Coronary artery (tissue), 2 donors: ENCODE measurements at regions not wholly inside any gene's neighbourhood (a gene's known extent, or its start where the extent isn't known, plus 50 kb on each side); places are given as distances from the start of the nearest gene placed in this dataset.

ENCODE experiments used
- DNase-seq: peaks from one replicate; pipeline ENCODE4 v3.0.0-alpha.2; 2017; ENCODE audit warnings: low spot score
- H3K27ac ChIP-seq, 2 donors: fragments of 200-600 bp; sonication (generic); one replicate each; pipeline ENCODE4 v1.5.1; 2016 to 2019
- H3K4me3 ChIP-seq: fragments of 200-600 bp; sonication (generic); 2 replicates; pipeline ENCODE4 v1.5.1; 2016; ENCODE audit warnings: mild to moderate bottlenecking, moderate library complexity
- CTCF ChIP-seq: fragments of 200-600 bp; sonication (generic); IDR thresholded peaks from one replicate; pipeline ENCODE4 v1.5.1; 2019; ENCODE audit warnings: antibody characterized with exemption

GRCh38 chr12:102748704-102749103, 168.3 kb downstream of the PAH start:
- H3K27ac ChIP-seq, result no peak overlapping the region
- no peak overlapping the region for H3K4me3 ChIP-seq
- DNase-seq, result no peak
- no peak for TF ChIP-seq CTCF

GRCh38 chr12:102746963-102747362, 170.1 kb downstream of the PAH start:
- no peak for DNase-seq
- TF ChIP-seq CTCF, result no peak
- Histone ChIP-seq H3K4me3 (no peak overlapping the region), H3K27ac (peak overlapping the region in 1 of 2 donors; percentile 6)

GRCh38 chr12:102745971-102746600, 171.0 kb downstream of the PAH start:
- no peak for DNase-seq
- H3K27ac ChIP-seq, result peak overlapping the region in 1 of 2 donors; percentile 6

GRCh38 chr12:102741196-102741595, 175.8 kb downstream of the PAH start:
- no peak overlapping the region for H3K4me3 ChIP-seq
- DNase-seq, result no peak
- no peak for TF ChIP-seq CTCF
- H3K27ac ChIP-seq, result no peak overlapping the region

More at GRCh38 chr12:102745971-102746600, 171.0 kb downstream of the PAH start:
- H3K4me3 ChIP-seq, result no peak overlapping the region
- TF ChIP-seq CTCF, result no peak

GRCh38 chr12:102740141-102740955, 176.7 kb downstream of the PAH start:
- no peak for DNase-seq
- no peak for TF ChIP-seq CTCF
- Histone ChIP-seq H3K4me3 (no peak overlapping the region), H3K27ac (no peak overlapping the region)

- no peak for DNase-seq
- H3K4me3 ChIP-seq, result no peak overlapping the region
- H3K27ac ChIP-seq, result no peak overlapping the region
- no peak for TF ChIP-seq CTCF
Observed at GRCh38 chr12:102736328-102736727, 180.7 kb downstream of the PAH start.

- TF ChIP-seq CTCF, result no peak
- Histone ChIP-seq H3K27ac (no peak overlapping the region), H3K4me3 (no peak overlapping the region)
- DNase-seq, result no peak
Observed at GRCh38 chr12:102735104-102735503, 181.9 kb downstream of the PAH start.
